K562 (cell line): ENCODE measurements at regions not wholly inside any gene's neighbourhood (a gene's known extent, or its start where the extent isn't known, plus 50 kb on each side); places are given as distances from the start of the nearest gene placed in this dataset.

ENCODE experiments used
- CBFA2T3 ChIP-seq: fragments of 450-650 bp; IDR thresholded peaks from 2 replicates; pipeline ENCODE4 v1.6.1; 2017
- CHD2 ChIP-seq: IDR thresholded peaks from 2 replicates; pipeline ENCODE4 v1.6.1; 2011; ENCODE audit warnings: low read depth, low read length
- CTCF ChIP-seq, 3 experiments: IDR thresholded peaks in 2 of 3; conservative IDR thresholded peaks in 1 of 3; 2 replicates each; pipeline ENCODE4 v1.5.1; 2011 to 2012; ENCODE audit warnings: low read length in 3 of 3, mild to moderate bottlenecking in 3 of 3, control low read depth in 2 of 3, improper control_type of control experiment in 1 of 3, inconsistent platforms in 1 of 3, low read depth in 1 of 3, mixed read lengths in 1 of 3, moderate library complexity in 1 of 3; ENCODE audit not compliant: insufficient read depth in 2 of 3
- EP400 ChIP-seq: fragments of 450-650 bp; IDR thresholded peaks from 2 replicates; pipeline ENCODE4 v1.6.1; 2017; ENCODE audit warnings: antibody characterized with exemption, mild to moderate bottlenecking, moderate library complexity
- JUND ChIP-seq, 2 experiments: IDR thresholded peaks; 2 replicates in 1 of 2; 3 replicates in 1 of 2; pipeline ENCODE4 v1.6.1; 2011; ENCODE audit warnings: borderline replicate concordance in 2 of 2, low read depth in 2 of 2, low read length in 2 of 2, improper control_type of control experiment in 1 of 2, missing biosample characterization in 1 of 2, missing genetic modification characterization in 1 of 2, missing genetic modification reagents in 1 of 2
- MLX ChIP-seq, 2 experiments: fragments of 450-650 bp in 1 of 2; sonication (generic) in 1 of 2; formaldehyde crosslinking; conservative IDR thresholded peaks; 2 replicates each; pipeline versions ENCODE4 v1.4.0 to v1.8.1; 2020 to 2022; ENCODE audit warnings: mild to moderate bottlenecking in 1 of 2, missing genetic modification reagents in 1 of 2
- MYNN ChIP-seq, 2 experiments: sonication (generic); formaldehyde crosslinking in 1 of 2; IDR thresholded peaks; 2 replicates each; pipeline versions ENCODE4 v1.5.0 to v1.6.1; 2016 to 2020; ENCODE audit warnings: antibody characterized with exemption in 1 of 2, missing genetic modification reagents in 1 of 2
- POLR2AphosphoS5 ChIP-seq: IDR thresholded peaks from 2 replicates; pipeline ENCODE4 v1.6.1; 2011; ENCODE audit warnings: mild to moderate bottlenecking, low read depth, low read length, moderate library complexity; ENCODE audit not compliant: control insufficient read depth, insufficient read depth

GRCh38 chr11:26011474-26011873, 320.5 kb upstream of the ANO3 start:
- TF ChIP-seq MYNN (IDR thresholded peaks at IDR 0.05) = no peak
- no peak for TF ChIP-seq MYNN (CRISPR knock-in tag; IDR thresholded peaks at IDR 0.05)
- no peak for TF ChIP-seq POLR2AphosphoS5
- no peak for TF ChIP-seq CTCF (IDR thresholded peaks at IDR 0.05 in 2 of 3, conservative IDR thresholded peaks at IDR 0.05 in 1 of 3; ENCODE audit: insufficient read depth in 2 of 3, low read depth in 1 of 3, low read length in 3 of 3)
- TF ChIP-seq CHD2 = no peak
- no peak for TF ChIP-seq EP400
- no peak for TF ChIP-seq CBFA2T3
- TF ChIP-seq MLX (CRISPR knock-in tag; conservative IDR thresholded peaks at IDR 0.05) = no peak
- no peak for TF ChIP-seq JUND (IDR thresholded peaks at IDR 0.05; ENCODE audit: borderline replicate concordance, low read depth, low read length)
- no peak for TF ChIP-seq JUND (tag; IDR thresholded peaks at IDR 0.05; ENCODE audit: borderline replicate concordance, low read depth, low read length)
